CD14-positive monocyte (primary cell): ENCODE measurements at regions not wholly inside any gene's neighbourhood (a gene's known extent, or its start where the extent isn't known, plus 50 kb on each side); places are given as distances from the start of the nearest gene placed in this dataset.

Source experiments
- DNase-seq, 3 donors: peaks; one replicate each; pipeline ENCODE4 v3.0.0-alpha.2; 2011 to 2022
- H2AFZ ChIP-seq: 2 replicates; pipeline ENCODE4 v1.6.0; 2012; ENCODE audit warnings: mild to moderate bottlenecking, low read depth, low read length, inconsistent platforms; ENCODE audit not compliant: insufficient read depth, poor library complexity, severe bottlenecking
- H3K27ac ChIP-seq, 2 donors: 1 replicate in 1 of 2; 2 replicates in 1 of 2; pipeline ENCODE4 v1.5.1; 2012 to 2013; ENCODE audit warnings: low read length in 2 of 2, control low read depth in 1 of 2, inconsistent platforms in 1 of 2, low read depth in 1 of 2, mild to moderate bottlenecking in 1 of 2
- H3K27me3 ChIP-seq, 2 donors: one replicate each; pipeline versions ENCODE4 v1.6.0 to v1.6.1; 2011 to 2013; ENCODE audit warnings: low read length in 2 of 2; ENCODE audit not compliant: control insufficient read depth in 2 of 2, insufficient read depth in 2 of 2
- H3K36me3 ChIP-seq, 2 donors: replicated peaks in 1 of 2; 1 replicate in 1 of 2; 2 replicates in 1 of 2; pipeline versions ENCODE4 v1.5.1 to v1.6.1; 2012 to 2013; ENCODE audit warnings: low read length in 2 of 2, control low read depth in 1 of 2, inconsistent platforms in 1 of 2, mild to moderate bottlenecking in 1 of 2; ENCODE audit not compliant: insufficient read depth in 2 of 2, control insufficient read depth in 1 of 2
- H3K4me1 ChIP-seq, 2 donors: 1 replicate in 1 of 2; 2 replicates in 1 of 2; pipeline versions ENCODE4 v1.5.1 to v1.6.1; 2012 to 2013; ENCODE audit warnings: low read length in 2 of 2, control low read depth in 1 of 2, inconsistent platforms in 1 of 2, mild to moderate bottlenecking in 1 of 2, moderate library complexity in 1 of 2; ENCODE audit not compliant: insufficient read depth in 2 of 2, control insufficient read depth in 1 of 2
- H3K4me2 ChIP-seq: replicated peaks from 2 replicates; pipeline ENCODE3; 2012; ENCODE audit warnings: low read length, moderate library complexity, mild to moderate bottlenecking; ENCODE audit not compliant: poor library complexity, severe bottlenecking; ENCODE audit errors: extremely low read depth
- H3K4me3 ChIP-seq, 3 experiments: fragments of 200-600 bp in 1 of 3; sonication (generic) in 1 of 3; replicated peaks in 1 of 3; 1 replicate in 2 of 3; 2 replicates in 1 of 3; pipeline ENCODE4 v1.5.1; 2011 to 2013; ENCODE audit warnings: low read length in 3 of 3, mild to moderate bottlenecking in 3 of 3, control low read depth in 2 of 3, low read depth in 2 of 3, inconsistent platforms in 1 of 3, moderate library complexity in 1 of 3
- H3K79me2 ChIP-seq: 2 replicates; pipeline ENCODE4 v1.6.0; 2012; ENCODE audit warnings: mild to moderate bottlenecking, control low read depth, inconsistent platforms, low read length, moderate library complexity; ENCODE audit not compliant: insufficient read depth
- H3K9ac ChIP-seq: 2 replicates; pipeline ENCODE4 v1.6.0; 2017; ENCODE audit warnings: low read length, mild to moderate bottlenecking; ENCODE audit not compliant: insufficient read depth, poor library complexity, severe bottlenecking
- H3K9me3 ChIP-seq, 2 donors: replicated peaks in 1 of 2; 1 replicate in 1 of 2; 2 replicates in 1 of 2; pipeline versions ENCODE4 v1.5.1 to v1.6.1; 2012 to 2013; ENCODE audit warnings: low read length in 2 of 2, control low read depth in 1 of 2; ENCODE audit not compliant: control insufficient read depth in 1 of 2, insufficient read depth in 1 of 2
- H4K20me1 ChIP-seq: 2 replicates; pipeline ENCODE4 v1.6.0; 2012; ENCODE audit warnings: mild to moderate bottlenecking, low read length, control low read depth, moderate library complexity; ENCODE audit not compliant: insufficient read depth
- H3K27ac Mint-ChIP-seq, 7 donors: one replicate each; pipeline ENCODE4 v1.8.0; 2020; ENCODE audit warnings: mild to moderate bottlenecking in 7 of 7, mixed read lengths in 7 of 7, moderate library complexity in 6 of 7, inconsistent platforms in 2 of 7
- H3K27me3 Mint-ChIP-seq, 3 donors: one replicate each; pipeline ENCODE4 v1.8.0; 2021 to 2022; ENCODE audit warnings: low read depth in 3 of 3, mild to moderate bottlenecking in 3 of 3, mixed read lengths in 3 of 3, moderate library complexity in 3 of 3, inconsistent platforms in 1 of 3
- H3K36me3 Mint-ChIP-seq, 2 donors: one replicate each; pipeline ENCODE4 v1.8.0; 2020; ENCODE audit warnings: mixed read lengths in 2 of 2, inconsistent platforms in 1 of 2, mild to moderate bottlenecking in 1 of 2
- H3K4me1 Mint-ChIP-seq: one replicate; pipeline ENCODE4 v1.8.0; 2020; ENCODE audit warnings: mild to moderate bottlenecking, mixed read lengths
- H3K4me3 Mint-ChIP-seq, 2 donors: one replicate each; pipeline ENCODE4 v1.8.0; 2020; ENCODE audit warnings: mild to moderate bottlenecking in 2 of 2, mixed read lengths in 2 of 2, moderate library complexity in 1 of 2
- H3K9me3 Mint-ChIP-seq, 7 donors: one replicate each; pipeline ENCODE4 v1.8.0; 2020 to 2022; ENCODE audit warnings: mixed read lengths in 7 of 7, mild to moderate bottlenecking in 6 of 7, moderate library complexity in 6 of 7, inconsistent platforms in 2 of 7
- WGBS: methylation state at CpG from one replicate; pipeline ENCODE4 v1.1.5; 2013; ENCODE audit warnings: missing lambda C conversion rate; ENCODE audit not compliant: insufficient coverage; 5-methylcytosine and 5-hydroxymethylcytosine counted together
- intact Hi-C, 2 donors: fragments of 100-400 bp; cut with micrococcal nuclease; formaldehyde crosslinking; loops; one replicate each; pipeline versions ENCODE4 v1.15.0 to v1.15.1; 2023
- TF ChIP-seq, protein P1 (sequence below): fragments of 200-600 bp; IDR thresholded peaks from one replicate; pipeline ENCODE4 v1.8.0; 2022; ENCODE audit warnings: antibody characterized with exemption, mild to moderate bottlenecking

DNA sequence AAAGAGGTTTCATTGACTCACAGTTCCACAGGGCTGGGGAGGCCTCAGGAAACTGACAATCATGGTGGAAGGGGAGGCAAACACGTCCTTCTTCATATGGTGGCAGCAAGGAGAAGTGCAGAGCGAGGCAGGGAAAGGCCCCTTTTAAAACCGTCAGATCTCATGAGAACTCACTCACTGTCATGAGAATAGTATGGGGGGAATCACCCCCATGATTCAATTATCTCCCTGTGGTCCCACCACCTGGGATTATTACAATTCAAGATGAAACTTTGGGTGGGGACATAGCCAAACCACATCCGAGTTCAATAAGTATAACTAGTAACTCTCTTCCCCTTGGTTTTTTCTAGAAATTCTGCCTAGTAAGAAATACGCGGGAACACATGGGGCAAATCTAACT, 94.9 kb downstream of the AXIN2 start:
- TF ChIP-seq, protein P1, sequence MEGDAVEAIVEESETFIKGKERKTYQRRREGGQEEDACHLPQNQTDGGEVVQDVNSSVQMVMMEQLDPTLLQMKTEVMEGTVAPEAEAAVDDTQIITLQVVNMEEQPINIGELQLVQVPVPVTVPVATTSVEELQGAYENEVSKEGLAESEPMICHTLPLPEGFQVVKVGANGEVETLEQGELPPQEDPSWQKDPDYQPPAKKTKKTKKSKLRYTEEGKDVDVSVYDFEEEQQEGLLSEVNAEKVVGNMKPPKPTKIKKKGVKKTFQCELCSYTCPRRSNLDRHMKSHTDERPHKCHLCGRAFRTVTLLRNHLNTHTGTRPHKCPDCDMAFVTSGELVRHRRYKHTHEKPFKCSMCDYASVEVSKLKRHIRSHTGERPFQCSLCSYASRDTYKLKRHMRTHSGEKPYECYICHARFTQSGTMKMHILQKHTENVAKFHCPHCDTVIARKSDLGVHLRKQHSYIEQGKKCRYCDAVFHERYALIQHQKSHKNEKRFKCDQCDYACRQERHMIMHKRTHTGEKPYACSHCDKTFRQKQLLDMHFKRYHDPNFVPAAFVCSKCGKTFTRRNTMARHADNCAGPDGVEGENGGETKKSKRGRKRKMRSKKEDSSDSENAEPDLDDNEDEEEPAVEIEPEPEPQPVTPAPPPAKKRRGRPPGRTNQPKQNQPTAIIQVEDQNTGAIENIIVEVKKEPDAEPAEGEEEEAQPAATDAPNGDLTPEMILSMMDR: no peak
- WGBS: 71% methylated on average over 1 of the region's 6 CpGs
- H3K27ac Mint-ChIP-seq: no peak overlapping the region
- no peak overlapping the region for H3K4me3 Mint-ChIP-seq
- intact Hi-C loops: no loop called here
- H3K9me3 ChIP-seq: no peaks in the 10 kb centered on the region
- no peak overlapping the region for H3K27ac ChIP-seq
- no peak overlapping the region for H2AFZ ChIP-seq
- no peak overlapping the region for H3K4me2 ChIP-seq
- no peaks in the 10 kb centered on the region for H3K36me3 Mint-ChIP-seq
- DNase-seq: no peak
- H3K4me3 ChIP-seq: no peak overlapping the region
- no peaks in the 10 kb centered on the region for H3K36me3 ChIP-seq
- peaks cover 0 to 8% (median 5%) of the 10 kb centered on the region in 7 donors for H3K9me3 Mint-ChIP-seq
- no peaks in the 10 kb centered on the region for H3K79me2 ChIP-seq
- no peaks in the 10 kb centered on the region for H4K20me1 ChIP-seq
- no peaks in the 10 kb centered on the region for H3K4me1 ChIP-seq
- no peak overlapping the region for H3K9ac ChIP-seq
- H3K27me3 ChIP-seq: no peaks in the 10 kb centered on the region
- no peaks in the 10 kb centered on the region for H3K4me1 Mint-ChIP-seq
- H3K27me3 Mint-ChIP-seq: peaks cover 0 to 7% (median 2%) of the 10 kb centered on the region in 3 donors

DNA sequence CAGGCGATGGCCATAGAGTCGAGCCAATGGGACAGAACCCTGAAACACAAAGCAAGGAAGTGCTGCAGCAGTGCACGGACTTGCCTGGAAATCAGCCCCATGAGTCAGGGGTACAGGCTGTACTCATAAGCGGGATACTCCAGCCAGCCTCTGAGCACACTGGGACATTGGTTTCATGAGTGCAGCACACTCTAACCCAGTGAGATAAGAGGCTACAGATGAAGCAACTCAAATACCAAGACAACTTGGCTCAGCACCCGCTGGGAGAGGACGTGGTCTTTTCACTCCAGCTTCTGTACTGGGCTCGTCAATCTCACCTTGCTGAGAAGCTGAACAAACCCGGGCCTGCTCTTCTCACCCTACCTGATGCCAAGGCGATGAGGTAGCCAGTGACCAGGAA, 98.2 kb downstream of the AXIN2 start:
- 73% methylated on average over 8 of the region's 9 CpGs for WGBS
- H3K27ac Mint-ChIP-seq: no peak overlapping the region
- H3K4me2 ChIP-seq: no peak overlapping the region

More for the DNA sequence above, 98.2 kb downstream of the AXIN2 start:
- Histone ChIP-seq H3K4me3 (no peak overlapping the region), H4K20me1 (no peaks in the 10 kb centered on the region), H3K4me1 (no peaks in the 10 kb centered on the region), H3K36me3 (no peaks in the 10 kb centered on the region), H3K9ac (no peak overlapping the region), H3K9me3 (no peaks in the 10 kb centered on the region), H3K79me2 (no peaks in the 10 kb centered on the region), H2AFZ (no peak overlapping the region), H3K27ac (no peak overlapping the region), H3K27me3 (no peaks in the 10 kb centered on the region)
- Mint-ChIP-seq H3K36me3 (no peaks in the 10 kb centered on the region), H3K9me3 (peaks cover 0 to 6% (median 6%) of the 10 kb centered on the region in 7 donors), H3K4me1 (no peaks in the 10 kb centered on the region), H3K4me3 (no peak overlapping the region), H3K27me3 (peaks cover 5 to 17% (median 6%) of the 10 kb centered on the region in 3 donors)
- no peak for DNase-seq
- TF ChIP-seq, protein P1: no peak
- intact Hi-C loops: no loop called here
